H1 (cell line): ENCODE measurements at regions not wholly inside any gene's neighbourhood (a gene's known extent, or its start where the extent isn't known, plus 50 kb on each side); places are given as distances from the start of the nearest gene placed in this dataset.

Experiments used
- CTCF ChIA-PET: fragments of 300-600 bp; sonication (Branson Sonifier 250); formaldehyde crosslinking; loops from one replicate; lab custom pipeline; 2021; ENCODE audit not compliant: partially characterized antibody; lab: Charles Lee
- POLR2A ChIA-PET: fragments of 300-600 bp; sonication (Branson Sonifier 250); formaldehyde crosslinking; loops from one replicate; lab custom pipeline; 2021; ENCODE audit warnings: inconsistent platforms; ENCODE audit not compliant: partially characterized antibody; lab: Charles Lee
- DNase-seq, 2 experiments: peaks; one replicate each; pipeline versions ENCODE4 v3.0.0 to v3.0.0-alpha.2; 2010 to 2022; ENCODE audit warnings: low spot score in 2 of 2, low read depth in 1 of 2, mixed read lengths in 1 of 2
- FAIRE-seq: peaks from 2 replicates; lab custom pipeline; 2011; peaks lifted over from hg19 to GRCh38; lab: Jason Lieb, UNC
- H2AFZ ChIP-seq: 2 replicates; pipeline ENCODE4 v1.8.1; 2012; ENCODE audit warnings: low read length, inconsistent platforms
- H2AK5ac ChIP-seq: 2 replicates; pipeline ENCODE4 v1.6.1; 2013; ENCODE audit warnings: low read depth, low read length
- H2BK120ac ChIP-seq: replicated peaks from 2 replicates; pipeline ENCODE3; 2013; ENCODE audit warnings: low read depth, low read length, inconsistent platforms
- H2BK12ac ChIP-seq: 2 replicates; pipeline ENCODE4 v1.6.1; 2013; ENCODE audit warnings: low read depth, low read length
- H2BK15ac ChIP-seq: 2 replicates; pipeline ENCODE4 v1.6.1; 2013; ENCODE audit warnings: low read length
- H2BK20ac ChIP-seq: 2 replicates; pipeline ENCODE4 v1.6.1; 2013; ENCODE audit warnings: low read length
- H2BK5ac ChIP-seq: 2 replicates; pipeline ENCODE4 v1.6.1; 2013; ENCODE audit warnings: low read depth, low read length
- H3K14ac ChIP-seq: 2 replicates; pipeline ENCODE4 v1.6.1; 2013; ENCODE audit warnings: inconsistent platforms; ENCODE audit not compliant: insufficient read length
- H3K18ac ChIP-seq: 2 replicates; pipeline ENCODE4 v1.6.1; 2013; ENCODE audit warnings: low read length; ENCODE audit errors: extremely low read depth
- H3K23ac ChIP-seq: 2 replicates; pipeline ENCODE4 v1.6.1; 2013; ENCODE audit warnings: inconsistent platforms; ENCODE audit not compliant: insufficient read length
- H3K23me2 ChIP-seq: 2 replicates; pipeline ENCODE4 v1.6.1; 2013; ENCODE audit warnings: low read depth, low read length
- H3K27ac ChIP-seq: 2 replicates; pipeline ENCODE4 v1.6.1; 2011; ENCODE audit warnings: low read depth, low read length, inconsistent platforms
- H3K27me3 ChIP-seq, 4 experiments: replicated peaks in 1 of 4; 1 replicate in 1 of 4; 2 replicates in 3 of 4; pipeline versions ENCODE4 v1.6.1 to v1.8.1; 2011 to 2013; ENCODE audit warnings: low read length in 3 of 4, mild to moderate bottlenecking in 3 of 4, inconsistent platforms in 2 of 4, mixed read lengths in 2 of 4, moderate library complexity in 1 of 4; ENCODE audit not compliant: control insufficient read depth in 3 of 4, insufficient read depth in 3 of 4; ENCODE audit errors: extremely low read depth in 1 of 4
- H3K36me3 ChIP-seq, 4 experiments: 2 replicates each; pipeline versions ENCODE4 v1.6.1 to v1.8.1; 2011 to 2013; ENCODE audit warnings: mild to moderate bottlenecking in 4 of 4, low read length in 3 of 4, moderate library complexity in 2 of 4, control low read depth in 1 of 4, inconsistent platforms in 1 of 4; ENCODE audit not compliant: insufficient read depth in 4 of 4, control insufficient read depth in 2 of 4
- H3K4ac ChIP-seq: replicated peaks from 2 replicates; pipeline ENCODE3; 2013; ENCODE audit warnings: low read length, low read depth, mixed read lengths, inconsistent platforms; ENCODE audit not compliant: insufficient read length
- H3K4me1 ChIP-seq, 4 experiments: replicated peaks in 1 of 4; 1 replicate in 1 of 4; 2 replicates in 3 of 4; pipeline versions ENCODE4 v1.6.1 to v1.8.1; 2011 to 2013; ENCODE audit warnings: low read length in 3 of 4, inconsistent platforms in 2 of 4, mixed read lengths in 1 of 4; ENCODE audit not compliant: insufficient read depth in 4 of 4, control insufficient read depth in 3 of 4
- H3K4me2 ChIP-seq, 2 experiments: 2 replicates each; pipeline versions ENCODE4 v1.6.1 to v1.8.1; 2011 to 2013; ENCODE audit warnings: low read depth in 2 of 2, low read length in 2 of 2, control low read depth in 1 of 2, inconsistent platforms in 1 of 2, mild to moderate bottlenecking in 1 of 2; ENCODE audit not compliant: insufficient read depth in 1 of 2
- H3K4me3 ChIP-seq, 4 experiments: fragments of 200-600, 300-600 bp in 1 of 4; sonication (generic), shearing (Covaris generic), sonication (Bioruptor Twin) in 1 of 4; 2 replicates each; pipeline versions ENCODE4 v1.5.1 to v1.8.1; 2011 to 2016; ENCODE audit warnings: low read length in 4 of 4, low read depth in 3 of 4, control low read depth in 2 of 4, inconsistent platforms in 2 of 4, mild to moderate bottlenecking in 2 of 4, mixed read lengths in 1 of 4, moderate library complexity in 1 of 4; ENCODE audit not compliant: insufficient read depth in 2 of 4; ENCODE audit errors: extremely low read depth in 1 of 4
- H3K56ac ChIP-seq: replicated peaks from 2 replicates; pipeline ENCODE3; 2013; ENCODE audit warnings: low read depth, mild to moderate bottlenecking, mixed read lengths, low read length, inconsistent platforms; ENCODE audit not compliant: insufficient read length
- H3K79me1 ChIP-seq: 2 replicates; pipeline ENCODE4 v1.6.1; 2013; ENCODE audit warnings: low read depth, low read length, control low read depth
- H3K79me2 ChIP-seq, 2 experiments: 2 replicates each; pipeline versions ENCODE4 v1.6.1 to v1.8.1; 2012 to 2013; ENCODE audit warnings: low read length in 2 of 2, mild to moderate bottlenecking in 2 of 2, inconsistent platforms in 1 of 2; ENCODE audit not compliant: insufficient read depth in 2 of 2, control insufficient read depth in 1 of 2
- H3K9ac ChIP-seq, 4 experiments: replicated peaks in 1 of 4; 1 replicate in 1 of 4; 2 replicates in 3 of 4; pipeline versions ENCODE4 v1.6.1 to v1.8.1; 2011 to 2013; ENCODE audit warnings: low read depth in 3 of 4, low read length in 3 of 4, control low read depth in 2 of 4, mild to moderate bottlenecking in 2 of 4, moderate library complexity in 2 of 4, inconsistent platforms in 1 of 4; ENCODE audit errors: extremely low read depth in 1 of 4
- H3K9me3 ChIP-seq, 2 experiments: 2 replicates each; pipeline versions ENCODE4 v1.6.1 to v1.8.1; 2012 to 2013; ENCODE audit warnings: mild to moderate bottlenecking in 2 of 2, moderate library complexity in 2 of 2, control low read depth in 1 of 2, inconsistent platforms in 1 of 2, low read depth in 1 of 2, low read length in 1 of 2, mixed read lengths in 1 of 2; ENCODE audit not compliant: insufficient read depth in 2 of 2
- H4K20me1 ChIP-seq, 2 experiments: replicated peaks in 1 of 2; 2 replicates each; pipeline versions ENCODE3 to v1.8.1; 2011 to 2013; ENCODE audit warnings: inconsistent platforms in 2 of 2, low read length in 2 of 2, mild to moderate bottlenecking in 1 of 2; ENCODE audit not compliant: insufficient read depth in 2 of 2, control insufficient read depth in 1 of 2
- H4K5ac ChIP-seq: 2 replicates; pipeline ENCODE4 v1.6.1; 2013; ENCODE audit warnings: low read length, low read depth, mixed read lengths, inconsistent platforms; ENCODE audit not compliant: insufficient read length
- H4K8ac ChIP-seq: 2 replicates; pipeline ENCODE4 v1.8.0; 2013; ENCODE audit warnings: mild to moderate bottlenecking, moderate library complexity, low read length, inconsistent platforms; ENCODE audit not compliant: insufficient read depth; ENCODE audit errors: extremely low read depth
- H4K91ac ChIP-seq: replicated peaks from 2 replicates; pipeline ENCODE3; 2013; ENCODE audit warnings: low read length, mixed read lengths, inconsistent platforms; ENCODE audit not compliant: insufficient read length
- BACH1 ChIP-seq: IDR thresholded peaks from 2 replicates; pipeline ENCODE4 v1.6.1; 2012; ENCODE audit warnings: low read length, improper control_type of control experiment
- CEBPB ChIP-seq: IDR thresholded peaks from 2 replicates; pipeline ENCODE4 v1.6.1; 2012; ENCODE audit warnings: low read depth, low read length
- HDAC2 ChIP-seq, 2 experiments: fragments of 300-600 bp in 1 of 2; sonication (generic) in 1 of 2; IDR thresholded peaks; 2 replicates each; pipeline ENCODE4 v1.6.1; 2011 to 2012; ENCODE audit warnings: low read depth in 2 of 2, low read length in 2 of 2, mild to moderate bottlenecking in 2 of 2, moderate library complexity in 2 of 2, borderline replicate concordance in 1 of 2, inconsistent platforms in 1 of 2
- MAFK ChIP-seq: IDR thresholded peaks from 2 replicates; pipeline ENCODE4 v1.6.1; 2012; ENCODE audit warnings: low read depth, mild to moderate bottlenecking, improper control_type of control experiment, low read length
- SIRT6 ChIP-seq: IDR thresholded peaks from one replicate; pipeline ENCODE4 v1.7.1; 2012; ENCODE audit warnings: low read length, inconsistent platforms
- SIX5 ChIP-seq: IDR thresholded peaks from 2 replicates; pipeline ENCODE4 v1.6.1; 2011; ENCODE audit warnings: mild to moderate bottlenecking, low read depth, low read length
- SP4 ChIP-seq: IDR thresholded peaks from 2 replicates; pipeline ENCODE4 v1.6.1; 2012; ENCODE audit warnings: low read length, inconsistent platforms
- SUZ12 ChIP-seq: fragments of 200-600 bp; sonication (generic); IDR thresholded peaks from 2 replicates; pipeline ENCODE4 v1.6.1; 2012; ENCODE audit warnings: mild to moderate bottlenecking, inconsistent platforms, low read length, moderate library complexity, mixed read lengths
- TAF7 ChIP-seq: optimal IDR thresholded peaks from 2 replicates; pipeline ENCODE3; 2011; ENCODE audit warnings: low read depth, mild to moderate bottlenecking, inconsistent platforms, low read length, moderate library complexity, borderline replicate concordance
- TCF12 ChIP-seq: IDR thresholded peaks from 2 replicates; pipeline ENCODE4 v1.6.1; 2011; ENCODE audit warnings: low read depth, mild to moderate bottlenecking, low read length
- WGBS, 2 experiments: shearing (Covaris generic) in 1 of 2; methylation state at CpG; one replicate each; pipeline versions ENCODE4 v1.1.6 to v1.1.7; 2013 to 2015; ENCODE audit warnings: low lambda C conversion rate in 2 of 2, mixed read lengths in 2 of 2, inconsistent platforms in 1 of 2, low coverage in 1 of 2, missing lambda C conversion rate in 1 of 2; ENCODE audit not compliant: insufficient replicate concordance in 2 of 2, insufficient coverage in 1 of 2, insufficient read length in 1 of 2; ENCODE audit errors: extremely low coverage in 1 of 2, missing lambda C conversion rate in 1 of 2; 5-methylcytosine and 5-hydroxymethylcytosine counted together
- TF ChIP-seq, protein P1 (sequence below): IDR thresholded peaks from 2 replicates; pipeline ENCODE4 v1.6.1; 2012; ENCODE audit warnings: inconsistent platforms

DNA sequence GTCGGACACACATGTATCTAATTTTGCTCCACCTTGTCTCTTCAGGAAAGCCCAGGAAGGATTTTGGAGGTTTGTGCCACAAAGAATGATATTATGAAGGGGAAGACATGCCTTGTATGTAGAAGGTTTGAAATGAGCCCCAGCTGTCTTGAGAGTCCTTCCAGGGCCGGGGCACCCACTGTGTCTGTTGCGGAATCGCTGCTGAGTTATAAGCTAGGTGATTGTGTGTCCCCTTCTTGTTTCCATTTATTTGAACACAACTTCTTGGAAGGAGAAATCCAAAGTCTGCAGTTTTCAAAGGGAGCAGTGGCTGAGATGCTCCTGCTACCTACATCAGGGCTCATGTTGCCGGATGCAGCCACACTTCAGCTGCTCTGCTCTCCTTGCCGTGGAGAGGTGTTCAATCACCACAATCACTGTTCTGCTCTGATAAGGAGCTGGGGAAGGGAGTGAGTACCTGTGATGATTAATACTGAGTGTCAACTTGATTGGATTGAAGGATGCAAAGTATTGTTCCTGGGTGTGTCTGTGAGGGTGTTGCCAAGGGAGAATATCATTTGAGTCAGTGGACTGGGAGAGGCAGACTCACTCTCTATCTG, 828.6 kb downstream of the QKI start:
- H3K36me3 ChIP-seq = no peaks in the 10 kb centered on the region
- no peak overlapping the region for H2BK120ac ChIP-seq
- H4K91ac ChIP-seq = no peak overlapping the region
- H3K4me2 ChIP-seq = no peak overlapping the region
- H2AFZ ChIP-seq = no peak overlapping the region
- H3K79me2 ChIP-seq = no peaks in the 10 kb centered on the region
- H3K4me1 ChIP-seq = no peaks in the 10 kb centered on the region
- no peak overlapping the region for H3K4me3 ChIP-seq
- H4K5ac ChIP-seq = no peak overlapping the region
- no peak overlapping the region for H3K27ac ChIP-seq
- no peak overlapping the region for H2AK5ac ChIP-seq
- H4K8ac ChIP-seq = no peak overlapping the region
- TF ChIP-seq BACH1 = no peak
- no peak for TF ChIP-seq TAF7
- no peak for TF ChIP-seq SP4
- no peak for TF ChIP-seq SUZ12
- TF ChIP-seq, protein P1, sequence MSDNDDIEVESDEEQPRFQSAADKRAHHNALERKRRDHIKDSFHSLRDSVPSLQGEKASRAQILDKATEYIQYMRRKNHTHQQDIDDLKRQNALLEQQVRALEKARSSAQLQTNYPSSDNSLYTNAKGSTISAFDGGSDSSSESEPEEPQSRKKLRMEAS = no peak
- TF ChIP-seq SIRT6 = no peak
- no peak for TF ChIP-seq CEBPB
- no peak for TF ChIP-seq SIX5
- TF ChIP-seq TCF12 = no peak
- TF ChIP-seq HDAC2 (IDR thresholded peaks at IDR 0.05; ENCODE audit: borderline replicate concordance in 1 of 2, low read depth in 2 of 2, low read length in 2 of 2) = no peak
- no peak for TF ChIP-seq MAFK
- TF ChIP-seq, all 59 proteins: peak for 0
- Histone ChIP-seq H4K20me1 (no peaks in the 10 kb centered on the region), H2BK12ac (no peak overlapping the region), H3K18ac (no peak overlapping the region), H3K23me2 (no peaks in the 10 kb centered on the region), H2BK5ac (no peak overlapping the region), H3K9me3 (no peaks in the 10 kb centered on the region), H3K23ac (no peak overlapping the region), H2BK15ac (no peak overlapping the region), H2BK20ac (no peak overlapping the region), H3K9ac (no peak overlapping the region), H3K4ac (no peak overlapping the region), H3K14ac (no peak overlapping the region), H3K27me3 (no peaks in the 10 kb centered on the region), H3K79me1 (no peaks in the 10 kb centered on the region), H3K56ac (no peak overlapping the region)
- FAIRE-seq (no peak), DNase-seq (no peak)
- ChIA-PET POLR2A (no interaction called here), CTCF (interaction anchor here (1.2 to 1.3 kb wide), 2 partner anchors 26 to 58 kb away, joined by 3 read pairs; no protein-coding TSS in a partner anchor)
- WGBS, 2 experiments = 78% methylated on average over 6 of the region's 6 CpGs; no CpG with 5 or more reads in 1 of the 2 experiments
